ENCODE measurements at regions not wholly inside any gene's neighbourhood (a gene's known extent, or its start where the extent isn't known, plus 50 kb on each side); places are given as distances from the start of the nearest gene placed in this dataset.
"Not testable (repeated sequence)": the region's sequence is repeated elsewhere in the genome, so short reads cannot be mapped to it uniquely, and the experiment has no call there.

DNA sequence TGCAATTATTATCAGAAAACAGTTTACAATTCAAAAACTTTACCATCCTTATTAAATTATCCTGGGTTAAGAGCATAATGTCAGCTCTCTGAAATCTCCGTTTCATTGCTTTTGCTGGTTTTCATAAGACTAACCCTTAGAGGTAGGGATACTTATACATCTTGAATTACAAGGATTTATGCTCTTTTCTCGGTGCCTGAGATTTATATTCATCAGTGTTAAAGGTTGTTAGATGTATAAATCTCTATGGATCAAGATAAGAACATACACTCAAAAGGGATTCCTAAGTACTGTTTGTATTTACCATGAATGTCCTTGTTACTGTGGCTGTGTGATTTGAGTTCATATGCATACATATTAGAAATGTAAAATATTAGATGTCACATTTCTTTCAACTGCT lies 684.7 kb downstream of the EFNA5 start:
- no peak for DNase-seq (ENCODE audit: low spot score)

DNA sequence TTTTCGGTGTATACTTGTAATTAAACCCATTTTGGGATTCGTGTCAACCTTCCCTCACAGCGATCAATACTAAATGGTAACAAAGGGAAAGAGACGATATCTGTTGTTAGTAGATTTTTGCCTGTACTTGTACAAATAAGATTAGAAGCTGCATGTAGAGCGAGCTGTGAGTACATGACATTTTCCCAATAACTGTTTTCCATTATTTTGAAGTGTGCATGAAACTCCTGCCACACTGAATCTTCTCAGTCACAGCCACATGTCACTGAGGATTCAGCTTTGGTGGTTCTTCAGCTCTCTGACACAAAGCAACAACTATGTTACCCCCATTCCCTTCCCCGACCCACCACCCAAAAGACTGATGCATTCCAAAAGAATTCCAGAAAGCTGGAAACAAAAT lies 685.6 kb downstream of the EFNA5 start:
- no peak for DNase-seq (ENCODE audit: low spot score)

DNA sequence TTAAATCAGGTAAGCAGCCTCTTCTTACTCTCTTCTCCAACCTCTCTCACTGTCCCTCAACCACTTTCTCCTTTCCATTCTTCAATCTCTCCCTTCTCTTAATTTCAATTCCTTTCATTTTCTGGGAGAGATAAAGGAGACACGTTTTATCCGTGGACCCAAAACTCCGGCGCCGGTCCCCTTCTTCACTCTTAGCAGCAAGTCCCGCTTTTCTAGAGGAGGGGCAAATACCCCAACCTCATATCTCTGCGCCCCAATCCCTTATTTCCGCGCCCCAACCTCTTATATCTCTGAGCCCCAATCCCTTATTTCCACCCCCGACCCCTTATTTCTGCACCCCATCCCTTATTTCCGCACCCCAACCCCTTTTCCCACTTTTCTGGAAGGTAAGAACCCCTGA lies 691.6 kb downstream of the EFNA5 start:
- DNase-seq (ENCODE audit: low spot score), result not testable (repeated sequence)

DNA sequence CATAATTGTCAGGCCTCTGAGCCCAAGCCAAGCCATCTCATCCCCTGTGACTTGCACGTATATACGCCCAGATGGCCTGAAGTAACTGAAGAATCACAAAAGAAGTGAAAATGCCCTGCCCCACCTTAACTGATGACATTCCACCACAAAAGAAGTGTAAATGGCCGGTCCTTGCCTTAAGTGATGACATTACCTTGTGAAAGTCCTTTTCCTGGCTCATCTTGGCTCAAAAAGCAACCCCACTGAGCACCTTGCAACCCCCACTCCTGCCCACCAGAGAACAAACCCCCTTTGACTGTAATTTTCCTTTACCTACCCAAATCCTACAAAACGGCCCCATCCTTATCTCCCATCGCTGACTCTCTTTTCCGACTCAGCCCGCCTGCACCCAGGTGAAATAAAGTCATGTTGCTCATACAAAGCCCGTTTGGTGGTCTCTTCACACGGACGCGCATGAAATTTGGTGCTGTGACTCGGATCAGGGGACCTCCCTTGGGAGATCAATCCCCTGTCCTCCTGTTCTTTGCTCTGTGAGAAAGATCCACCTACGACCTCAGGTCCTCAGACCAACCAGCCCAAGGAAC lies 692.1 kb downstream of the EFNA5 start:
- not testable (repeated sequence) for DNase-seq (ENCODE audit: low spot score)

DNA sequence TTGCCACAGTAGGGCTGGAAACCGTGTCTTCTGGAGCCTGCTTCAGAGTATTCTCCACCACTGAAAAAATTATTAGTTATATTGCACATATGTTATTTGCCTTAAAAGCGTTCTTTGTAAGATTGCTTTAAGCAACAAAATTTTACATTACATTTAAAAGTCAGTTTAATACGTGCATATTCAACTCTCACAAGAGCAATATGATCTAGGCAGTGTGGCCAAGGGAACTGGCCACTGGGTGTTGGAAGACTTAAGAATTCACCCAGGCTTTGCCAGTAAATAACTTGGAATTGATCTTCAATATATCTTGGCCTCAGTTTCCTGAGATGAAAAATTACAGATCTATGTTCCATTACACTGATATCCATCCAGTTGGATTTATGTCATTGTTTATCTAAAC lies 694.4 kb downstream of the EFNA5 start:
- no peak for DNase-seq (ENCODE audit: low spot score)

DNA sequence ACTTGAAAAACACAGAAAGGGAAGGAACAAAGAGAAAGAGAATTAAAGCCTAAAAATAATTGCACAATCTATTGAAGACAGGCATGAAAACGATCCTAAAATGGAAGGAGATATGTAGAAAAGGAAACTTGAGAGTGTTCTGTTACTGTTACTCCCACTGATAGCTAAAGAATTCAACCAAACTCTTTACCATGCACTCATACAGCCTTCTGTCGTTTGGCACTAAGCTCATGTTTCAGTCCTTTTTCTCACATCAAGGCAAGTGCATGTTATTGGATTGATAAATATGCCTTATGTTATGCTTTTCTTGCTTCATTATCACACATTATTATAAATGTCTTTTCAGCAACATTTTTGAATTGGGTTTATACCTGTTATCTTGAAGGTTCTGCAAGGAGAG lies 696.5 kb downstream of the EFNA5 start:
- no peak for DNase-seq (ENCODE audit: low spot score)

DNA sequence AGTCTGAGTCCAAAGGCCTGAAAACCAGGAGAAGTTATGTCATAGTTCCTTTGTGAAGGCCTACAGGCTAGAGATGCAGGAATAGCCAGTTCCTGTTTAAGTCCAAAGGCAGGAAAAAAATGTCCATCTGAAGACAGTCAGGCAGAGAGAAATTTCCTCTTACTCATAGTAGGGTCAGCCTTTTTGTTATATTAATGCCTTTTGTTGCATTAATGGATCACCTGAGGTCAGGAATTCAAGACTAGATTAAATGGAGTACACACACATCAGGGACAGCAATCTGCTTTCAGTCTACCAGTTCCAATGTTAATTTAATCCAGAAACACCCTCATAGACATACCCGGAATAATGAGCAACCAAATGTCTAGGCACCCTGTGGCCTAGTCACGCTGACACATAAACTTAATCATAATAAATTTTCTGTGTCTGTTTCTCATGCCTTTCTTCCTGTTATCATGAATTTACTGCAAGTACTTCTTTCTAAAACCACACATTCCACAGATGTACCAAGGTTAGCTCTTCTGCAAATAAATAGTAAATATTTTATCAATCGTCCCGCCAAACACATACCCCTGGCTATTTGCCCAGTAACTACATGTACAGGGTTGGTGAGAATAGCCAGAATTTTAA lies 703.9 kb downstream of the EFNA5 start:
- DNase-seq (ENCODE audit: low spot score), result no peak

DNA sequence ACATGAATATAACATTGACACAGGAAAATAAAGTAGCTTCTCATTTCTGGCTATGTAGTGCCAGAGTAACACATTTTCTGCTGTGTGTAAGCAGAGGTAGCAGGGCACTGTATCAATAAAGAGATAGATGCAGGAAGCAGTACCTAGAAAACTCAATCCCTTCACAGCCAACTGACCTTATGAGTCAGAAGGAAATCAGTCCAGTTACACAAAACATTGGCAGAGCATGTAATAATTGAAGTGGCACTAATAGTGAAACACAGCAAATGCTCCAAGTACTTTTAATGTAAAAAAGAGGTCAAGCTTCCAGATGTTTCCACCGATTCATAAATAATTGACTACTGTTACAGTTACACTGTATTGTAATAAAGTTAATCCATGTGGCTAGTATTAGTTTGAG lies 706.6 kb downstream of the EFNA5 start:
- DNase-seq (ENCODE audit: low spot score), result no peak

DNA sequence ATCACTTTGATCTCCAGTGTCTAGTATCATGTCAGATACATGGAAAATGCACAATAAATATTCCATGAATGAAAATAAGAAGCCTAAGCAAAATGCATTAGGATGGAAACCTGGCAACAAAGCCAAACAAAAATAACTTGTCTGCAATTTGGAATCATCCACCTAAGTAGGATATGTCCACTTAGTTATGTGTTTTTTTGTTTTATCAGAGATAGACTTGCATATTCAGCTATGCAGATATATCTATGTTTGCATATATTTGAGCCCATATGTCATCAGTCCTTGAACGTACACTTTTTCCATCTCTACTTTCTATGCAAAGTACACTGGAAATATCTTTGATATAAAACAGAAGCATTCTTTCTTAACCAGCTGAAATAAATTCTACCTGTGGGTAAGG lies 707.1 kb downstream of the EFNA5 start:
- DNase-seq (ENCODE audit: low spot score), result no peak

DNA sequence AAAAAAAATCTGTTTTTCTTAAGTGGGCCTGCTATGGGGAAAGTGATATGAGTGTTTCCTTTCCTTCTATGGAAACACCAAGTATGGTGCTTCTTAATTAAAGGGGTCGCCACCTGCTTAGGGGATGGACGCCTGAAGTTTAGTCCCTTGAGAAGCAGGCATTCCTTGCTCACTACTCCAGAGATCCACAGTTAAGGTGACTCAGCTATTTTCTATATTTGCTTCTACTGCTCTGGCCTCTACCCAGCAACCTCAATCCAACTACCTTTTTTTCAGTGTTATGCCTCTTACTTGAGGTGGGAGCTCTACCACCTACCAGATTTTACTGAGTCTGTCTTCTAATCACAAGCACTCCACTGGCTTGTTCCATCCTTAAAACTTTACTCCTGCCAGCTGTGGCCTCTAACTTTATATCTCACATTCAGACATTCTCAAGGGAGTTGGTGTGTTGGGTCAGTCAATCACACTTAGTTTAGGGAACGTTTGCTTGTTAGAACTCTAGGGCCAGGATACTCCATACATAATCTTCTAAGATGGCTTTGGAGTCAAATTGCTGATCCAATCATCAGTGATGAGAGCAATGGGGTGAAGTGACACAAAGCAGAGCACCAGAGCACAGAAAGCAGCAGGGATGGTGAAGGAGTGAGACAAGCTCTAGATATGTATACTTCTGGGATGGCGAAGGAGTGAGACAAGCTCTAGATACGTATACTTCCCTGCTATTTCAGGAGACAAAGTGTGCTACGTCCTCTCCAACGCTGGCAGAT lies 708.1 kb downstream of the EFNA5 start:
- no peak for DNase-seq (ENCODE audit: low spot score)

DNA sequence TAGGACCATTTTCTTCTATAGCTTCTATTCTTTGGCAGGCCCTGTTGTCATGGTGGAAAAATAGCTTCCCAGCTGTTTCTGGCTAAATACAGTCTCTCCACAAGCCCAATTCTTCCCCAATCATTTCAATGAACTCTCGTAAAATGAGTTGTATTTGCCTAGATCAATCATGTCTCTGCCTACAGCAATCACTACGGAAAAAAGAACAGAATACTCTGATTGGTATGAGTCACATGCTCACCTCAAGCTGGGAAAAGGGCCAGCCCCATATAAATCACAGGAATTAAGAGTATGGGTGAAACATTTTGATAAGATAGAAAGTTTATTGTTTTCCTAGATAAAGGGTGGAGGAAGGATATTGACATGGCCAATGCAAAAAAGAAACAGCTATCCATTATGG lies 711.4 kb downstream of the EFNA5 start:
- no peak for DNase-seq (ENCODE audit: low spot score)

DNA sequence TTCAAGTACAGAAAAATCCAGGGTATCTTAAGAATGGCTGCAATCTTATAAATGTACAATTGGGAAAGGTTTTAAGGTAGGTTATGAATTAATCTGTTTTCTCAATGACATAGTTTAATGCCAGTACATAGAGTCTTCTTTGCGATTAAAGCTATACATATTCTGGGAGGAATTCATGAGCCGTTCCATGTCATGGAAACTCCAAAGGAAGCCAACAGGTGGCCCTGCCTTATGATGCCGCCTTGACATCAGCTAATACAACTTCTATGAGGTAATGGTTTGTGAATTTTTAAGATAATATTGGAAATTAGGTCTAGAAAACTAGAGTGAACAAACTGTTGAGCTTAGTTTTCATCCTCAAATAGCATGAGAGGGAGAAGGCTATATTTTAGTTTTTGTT lies 713.4 kb downstream of the EFNA5 start:
- no peak for DNase-seq (ENCODE audit: low spot score)

DNA sequence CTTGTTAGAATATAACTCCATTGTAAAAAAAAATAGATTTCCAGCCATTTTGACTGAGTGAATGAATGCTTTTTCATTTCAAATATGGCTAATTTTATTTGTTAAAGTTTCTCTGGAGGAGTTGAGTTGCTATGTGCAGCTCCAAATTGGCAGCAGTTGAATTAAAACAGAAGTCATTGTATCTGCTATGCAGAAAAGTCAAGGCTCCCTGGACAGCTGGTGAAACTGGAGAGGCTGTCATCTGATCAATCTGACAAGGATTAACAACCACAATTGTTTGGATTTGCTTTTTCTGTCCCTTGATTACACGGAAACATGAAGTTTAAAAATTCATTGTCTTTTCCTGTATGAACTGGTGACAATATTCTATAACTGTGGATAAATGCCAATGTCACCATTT lies 713.9 kb downstream of the EFNA5 start:
- DNase-seq (ENCODE audit: low spot score), result no peak

DNA sequence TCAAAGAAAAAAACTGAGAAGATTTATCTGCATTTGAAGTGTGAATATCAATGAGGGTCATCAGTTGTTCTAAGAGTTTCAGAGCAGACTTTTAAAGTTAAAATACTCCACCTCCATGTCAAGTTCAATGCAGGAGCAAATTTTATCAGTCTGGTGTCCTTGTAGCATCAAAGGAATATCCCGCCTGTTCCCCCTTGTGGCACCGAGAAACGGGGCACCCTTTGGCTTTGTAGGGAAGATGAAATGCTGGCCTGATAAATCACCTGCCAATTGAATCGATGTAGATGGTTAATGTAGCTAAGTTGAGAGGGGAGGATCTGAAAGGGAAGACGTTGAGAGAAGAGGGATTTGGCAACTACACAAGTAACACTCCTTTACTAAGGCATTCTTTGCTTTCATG lies 714.5 kb downstream of the EFNA5 start:
- no peak for DNase-seq (ENCODE audit: low spot score)

DNA sequence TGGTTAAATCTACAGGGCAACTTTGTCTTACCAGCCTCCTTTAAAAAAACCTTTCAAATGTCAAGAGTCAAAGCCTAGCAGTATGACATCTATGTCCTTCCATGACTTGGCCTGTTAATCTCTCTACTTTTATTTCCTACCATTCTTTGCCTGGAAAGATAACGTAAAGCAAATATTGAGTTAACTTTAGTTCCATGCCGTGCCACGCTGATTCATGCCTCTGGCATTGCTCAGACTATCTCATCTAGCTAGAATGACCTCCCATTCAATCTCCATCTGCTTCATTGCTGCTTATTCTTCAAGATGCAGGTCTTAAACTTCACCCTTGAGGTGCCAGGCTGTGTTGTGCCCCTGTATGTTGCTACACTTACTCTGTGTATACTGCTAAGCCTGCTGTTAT lies 729.8 kb downstream of the EFNA5 start:
- no peak for DNase-seq (ENCODE audit: low spot score)

DNA sequence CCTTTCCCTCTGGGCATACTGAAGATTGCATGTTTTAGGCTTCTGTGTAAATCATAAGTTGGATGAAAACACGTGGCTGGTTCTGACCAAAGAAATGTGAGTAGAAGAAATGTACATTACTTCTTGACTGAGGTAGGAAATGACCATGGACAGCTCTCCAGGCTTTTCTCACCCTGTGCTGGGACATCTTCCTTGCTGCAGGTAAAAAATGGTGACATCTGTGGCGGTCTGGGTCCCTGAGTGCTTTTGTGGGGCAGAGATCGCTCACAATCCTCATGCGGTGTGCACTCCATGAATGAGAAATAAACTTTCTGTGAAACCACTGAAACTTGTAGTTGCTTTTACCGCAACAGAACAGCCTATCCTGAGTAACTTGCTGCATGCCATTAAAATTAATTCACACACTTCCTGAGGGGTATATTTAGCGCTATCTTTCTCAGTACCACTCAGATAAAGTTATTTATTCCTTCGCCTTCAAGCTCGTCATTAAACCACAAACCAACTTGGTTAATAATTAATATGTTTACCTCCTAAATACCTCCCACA lies 730.4 kb downstream of the EFNA5 start:
- DNase-seq (ENCODE audit: low spot score), result no peak

DNA sequence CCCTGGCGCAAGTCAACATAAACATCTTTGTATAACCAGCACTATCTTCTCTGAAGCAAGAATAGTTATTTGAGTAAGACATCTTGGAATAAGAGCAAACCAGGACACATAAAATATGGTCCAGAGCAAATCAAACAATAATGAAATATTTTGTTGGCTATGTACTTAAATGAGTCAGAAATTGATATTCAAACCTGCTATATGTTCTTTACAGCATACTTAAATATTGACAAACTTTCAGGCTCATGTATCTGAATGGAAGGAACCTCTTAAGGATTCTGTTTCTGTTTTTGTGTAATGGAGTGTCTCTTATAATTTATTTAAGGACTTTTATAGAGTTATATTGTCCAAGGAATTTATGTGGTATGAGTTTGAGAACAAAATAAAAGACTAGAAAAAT lies 747.3 kb downstream of the EFNA5 start:
- no peak for DNase-seq (ENCODE audit: low spot score)

DNA sequence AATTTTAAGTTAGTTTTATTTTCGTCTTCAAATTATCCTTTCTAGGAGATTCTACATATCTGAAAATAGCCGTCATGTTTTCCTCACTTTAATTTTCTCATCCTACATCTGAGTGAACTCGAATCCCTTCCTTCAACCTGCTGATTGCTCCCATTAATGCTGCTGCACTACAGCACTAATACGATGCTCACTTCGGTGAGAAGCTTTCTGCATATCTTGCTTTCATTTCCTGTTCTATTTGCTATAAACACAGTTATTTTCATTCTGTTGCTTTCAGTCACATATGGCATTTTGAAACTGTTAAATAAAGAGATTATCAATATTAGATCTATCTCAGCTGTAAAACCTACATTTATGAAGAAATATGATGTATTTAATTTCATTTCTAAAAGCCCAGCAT lies 749.2 kb downstream of the EFNA5 start:
- no peak for DNase-seq (ENCODE audit: low spot score)

DNA sequence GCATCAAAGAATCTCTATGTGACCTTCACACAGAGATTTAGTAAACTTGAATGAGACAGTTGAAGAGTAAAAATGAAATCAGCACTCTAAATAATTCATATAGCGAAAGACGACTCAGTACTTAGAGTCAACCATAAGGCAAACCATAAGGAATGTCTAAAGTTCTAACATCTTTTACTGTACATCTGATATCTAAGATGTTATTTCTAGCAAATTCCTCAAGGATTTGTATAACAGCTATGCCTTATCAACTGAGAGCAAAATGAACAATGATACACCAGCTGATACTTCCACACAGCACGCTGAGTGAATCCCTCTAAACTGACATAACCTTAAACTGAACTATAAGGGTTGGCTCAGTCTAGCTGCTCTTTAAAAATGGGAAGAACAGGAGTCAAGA lies 760.3 kb downstream of the EFNA5 start:
- DNase-seq (ENCODE audit: low spot score), result no peak

DNA sequence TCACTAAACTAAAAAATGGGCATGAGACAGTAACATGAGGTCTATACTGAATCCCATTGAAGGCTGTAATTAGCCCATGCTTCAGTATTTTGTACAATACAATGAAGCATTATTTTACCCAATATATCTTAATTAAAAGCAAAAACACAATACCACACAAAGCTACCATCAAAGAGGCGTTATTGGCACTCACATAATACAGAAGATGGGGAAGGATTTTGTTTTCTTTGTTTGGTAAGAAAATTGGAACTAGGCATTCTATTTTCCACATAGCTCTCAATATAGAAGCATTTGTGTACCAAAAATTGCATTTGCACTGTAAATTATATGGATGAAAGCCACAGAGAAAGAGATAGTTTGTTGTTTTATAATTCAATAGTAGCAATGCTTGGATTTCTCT lies 761.0 kb downstream of the EFNA5 start:
- no peak for DNase-seq (ENCODE audit: low spot score)

DNA sequence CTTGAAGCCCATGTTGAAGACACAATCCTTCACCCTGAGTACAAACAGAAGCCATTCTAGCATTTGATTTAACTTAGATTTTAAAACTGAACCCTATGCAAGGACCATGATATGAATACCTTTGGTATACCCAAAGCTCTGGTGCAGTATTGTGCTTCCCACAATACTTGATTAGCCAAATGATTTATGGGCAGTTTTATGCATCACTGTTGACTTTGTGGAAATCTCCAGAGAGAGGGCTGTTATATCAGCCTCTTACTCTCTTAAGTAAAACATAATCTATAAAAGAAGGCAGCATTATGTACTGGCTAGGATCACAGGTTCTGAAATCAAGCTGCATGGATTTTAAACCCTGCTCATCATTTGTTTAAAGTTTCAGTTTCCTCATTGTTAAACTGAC lies 762.8 kb downstream of the EFNA5 start:
- no peak for DNase-seq (ENCODE audit: low spot score)

DNA sequence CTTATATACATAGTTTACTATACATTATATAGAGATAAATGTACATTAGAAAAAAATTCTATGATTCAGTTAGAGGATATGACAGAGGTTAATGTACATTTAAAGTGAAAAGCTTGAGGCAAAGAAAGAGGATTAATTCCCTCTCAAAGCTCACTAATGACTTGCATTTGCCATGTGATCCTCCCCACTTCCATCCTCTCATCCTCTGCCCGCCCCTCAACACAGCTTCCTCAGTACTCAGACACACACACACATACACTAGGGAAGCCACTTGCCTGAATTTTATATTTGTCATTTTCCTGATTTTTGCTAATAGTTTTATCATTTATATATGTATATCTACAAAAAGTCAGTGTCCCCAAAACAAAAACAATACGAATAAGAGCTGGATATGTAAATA lies 764.5 kb downstream of the EFNA5 start:
- DNase-seq (ENCODE audit: low spot score), result no peak

DNA sequence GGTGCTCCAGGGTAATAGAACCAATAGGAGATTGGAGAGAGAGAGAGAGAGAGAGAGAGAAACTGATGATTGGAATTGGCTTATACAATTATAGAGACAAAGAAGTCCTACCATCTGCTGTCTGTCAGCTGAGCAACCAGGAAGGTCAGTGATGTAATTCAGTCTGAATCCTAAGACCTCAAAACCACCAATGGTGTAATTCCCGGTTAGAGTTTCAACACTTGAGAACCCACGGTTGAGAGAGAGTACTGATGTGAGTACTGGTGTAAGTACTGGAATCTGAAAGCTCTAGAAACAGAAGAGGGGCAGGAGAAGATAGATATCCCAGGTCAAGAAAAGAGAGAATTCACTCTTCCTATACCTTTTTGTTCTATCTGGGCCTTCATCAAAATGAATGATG lies 775.8 kb downstream of the EFNA5 start:
- DNase-seq (ENCODE audit: low spot score), result no peak

All from CD4-positive, alpha-beta T cell treated with Interleukin-6 at 100 ng/mL for 8 hours (primary cell).